C4-2B (cell line): ENCODE measurements at regions not wholly inside any gene's neighbourhood (a gene's known extent, or its start where the extent isn't known, plus 50 kb on each side); places are given as distances from the start of the nearest gene placed in this dataset.

Source experiments
- H3K27ac ChIP-seq: fragments of 450-650 bp; 2 replicates; pipeline ENCODE4 v1.5.1; 2017
- CTCF ChIP-seq: fragments of 450-650 bp; conservative IDR thresholded peaks from 2 replicates; pipeline ENCODE4 v1.5.1; 2017; ENCODE audit warnings: mild to moderate bottlenecking
- ZFX ChIP-seq: fragments of 450-650 bp; IDR thresholded peaks from 2 replicates; pipeline ENCODE4 v1.6.1; 2017

GRCh38 chr11:70811483-70811882 is 413.2 kb downstream of the CTTN start:
- no peak for TF ChIP-seq CTCF
- no peak for TF ChIP-seq ZFX
- no peak overlapping the region for H3K27ac ChIP-seq

- TF ChIP-seq ZFX (no peak), CTCF (no peak)
- H3K27ac ChIP-seq = no peak overlapping the region
Measured at GRCh38 chr11:70811915-70812314, 413.6 kb downstream of the CTTN start.

GRCh38 chr11:70812472-70812871 is 414.1 kb downstream of the CTTN start:
- H3K27ac ChIP-seq = no peak overlapping the region
- TF ChIP-seq CTCF = no peak
- TF ChIP-seq ZFX = no peak

GRCh38 chr11:70813651-70814050 is 415.3 kb downstream of the CTTN start:
- TF ChIP-seq CTCF = no peak
- TF ChIP-seq ZFX = no peak
- H3K27ac ChIP-seq = no peak overlapping the region

- no peak overlapping the region for H3K27ac ChIP-seq
- TF ChIP-seq CTCF = no peak
- TF ChIP-seq ZFX = no peak
Measured at GRCh38 chr11:70815485-70815832, 417.1 kb downstream of the CTTN start.

GRCh38 chr11:70816156-70816678 is 417.9 kb downstream of the CTTN start:
- TF ChIP-seq CTCF (no peak), ZFX (no peak)
- no peak overlapping the region for H3K27ac ChIP-seq

GRCh38 chr11:70818351-70818750 is 420.0 kb downstream of the CTTN start:
- TF ChIP-seq ZFX = no peak
- TF ChIP-seq CTCF = no peak

More at GRCh38 chr11:70818351-70818750, 420.0 kb downstream of the CTTN start:
- H3K27ac ChIP-seq = no peak overlapping the region
